K562 (cell line): ENCODE measurements at regions not wholly inside any gene's neighbourhood (a gene's known extent, or its start where the extent isn't known, plus 50 kb on each side); places are given as distances from the start of the nearest gene placed in this dataset.

Source experiments
- ATAC-seq: fragments of 200-7000 bp; cut with Tn5 transposase; 3 replicates; pipeline ENCODE4 v1.9.1; 2020; ENCODE audit warnings: moderate library complexity
- BruUV-seq: library from RNA; stranded (reverse); fragments of 400-500 nt; replicated peaks from 2 replicates; lab custom pipeline; 2021; lab: Mats Ljungman, UMichigan
- CTCF ChIA-PET: fragments of 300-600 bp; formaldehyde crosslinking; extraction: SDS; loops from one replicate; lab custom pipeline; 2021; ENCODE audit warnings: low intra/inter-chr PET ratio; lab: Yijun Ruan, JAX
- POLR2A ChIA-PET: fragments of 300-600, 350-650 bp; sonication (Branson Sonifier 250); formaldehyde crosslinking; extraction: SDS; loops from one replicate; lab custom pipeline; 2021; ENCODE audit warnings: antibody characterized with exemption, inconsistent platforms; lab: Yijun Ruan, JAX
- DNase-seq, 4 experiments: peaks; one replicate each; pipeline versions ENCODE4 v3.0.0 to v3.0.0-alpha.2; 2011 to 2018; ENCODE audit warnings: low spot score in 3 of 4, mixed read lengths in 3 of 4; ENCODE audit errors: extremely low read depth in 1 of 4
- FAIRE-seq: peaks from 2 replicates; lab custom pipeline; 2011; peaks lifted over from hg19 to GRCh38; lab: Jason Lieb, UNC
- H2AFZ ChIP-seq: 2 replicates; pipeline ENCODE4 v1.6.0; 2011; ENCODE audit warnings: low read depth, low read length, control low read depth, inconsistent platforms
- H3K27ac ChIP-seq: fragments of 200-600 bp; 3 replicates; pipeline ENCODE4 v1.8.0; 2011; ENCODE audit warnings: low read depth, mild to moderate bottlenecking, control low read depth, inconsistent platforms, low read length, moderate library complexity, mixed read lengths; ENCODE audit errors: extremely low read depth
- H3K27me3 ChIP-seq, 2 experiments: fragments of 300-600 bp in 1 of 2; 2 replicates in 1 of 2; 3 replicates in 1 of 2; pipeline versions ENCODE4 v1.6.0 to v1.8.0; 2011; ENCODE audit warnings: inconsistent platforms in 2 of 2, low read length in 2 of 2, mild to moderate bottlenecking in 1 of 2, mixed read lengths in 1 of 2, moderate library complexity in 1 of 2; ENCODE audit not compliant: control insufficient read depth in 2 of 2, insufficient read depth in 2 of 2
- H3K36me3 ChIP-seq: fragments of 300-600 bp; 3 replicates; pipeline ENCODE4 v1.8.0; 2011; ENCODE audit warnings: mild to moderate bottlenecking, low read length, inconsistent platforms; ENCODE audit not compliant: control insufficient read depth, insufficient read depth
- H3K4me1 ChIP-seq, 2 experiments: fragments of 200-600 bp in 1 of 2; replicated peaks in 1 of 2; 2 replicates in 1 of 2; 3 replicates in 1 of 2; pipeline versions ENCODE4 v1.5.1 to v1.8.0; 2011; ENCODE audit warnings: inconsistent platforms in 2 of 2, low read length in 2 of 2, mild to moderate bottlenecking in 1 of 2, mixed read lengths in 1 of 2, moderate library complexity in 1 of 2; ENCODE audit not compliant: control insufficient read depth in 2 of 2, insufficient read depth in 2 of 2
- H3K4me2 ChIP-seq: 2 replicates; pipeline ENCODE4 v1.6.1; 2011; ENCODE audit warnings: low read length, control low read depth, inconsistent platforms, mixed read lengths; ENCODE audit not compliant: insufficient read depth
- H3K4me3 ChIP-seq: fragments of 200-600 bp; sonication (generic), shearing (Covaris generic); 2 replicates; pipeline ENCODE4 v1.5.1; 2016; ENCODE audit warnings: control low read depth, inconsistent platforms
- H3K79me2 ChIP-seq: fragments of 200-600 bp; 3 replicates; pipeline ENCODE4 v1.8.0; 2011; ENCODE audit warnings: low read length, inconsistent platforms; ENCODE audit not compliant: control insufficient read depth, insufficient read depth
- H3K9ac ChIP-seq, 2 experiments: 2 replicates each; pipeline versions ENCODE4 v1.6.0 to v1.6.1; 2011; ENCODE audit warnings: low read depth in 2 of 2, low read length in 2 of 2, control low read depth in 1 of 2, inconsistent platforms in 1 of 2, mild to moderate bottlenecking in 1 of 2, mixed read lengths in 1 of 2; ENCODE audit not compliant: insufficient read depth in 1 of 2
- H3K9me1 ChIP-seq: one replicate; pipeline ENCODE4 v1.6.0; 2011; ENCODE audit warnings: inconsistent platforms, mild to moderate bottlenecking, low read length, moderate library complexity; ENCODE audit not compliant: control insufficient read depth, insufficient read depth
- H3K9me3 ChIP-seq: replicated peaks from 2 replicates; pipeline ENCODE4 v1.5.1; 2011; ENCODE audit warnings: low read depth, low read length, inconsistent platforms; ENCODE audit not compliant: control insufficient read depth, insufficient read depth
- H4K20me1 ChIP-seq: replicated peaks from 2 replicates; pipeline ENCODE4 v1.6.1; 2011; ENCODE audit warnings: low read length, inconsistent platforms, mixed read lengths; ENCODE audit not compliant: control insufficient read depth, insufficient read depth
- CREB5 ChIP-seq: fragments of 250-450 bp; sonication (Bioruptor Pico); IDR thresholded peaks from 2 replicates; pipeline ENCODE4 v1.5.0; 2020; ENCODE audit warnings: mild to moderate bottlenecking
- CTCF ChIP-seq, 3 experiments: IDR thresholded peaks in 2 of 3; conservative IDR thresholded peaks in 1 of 3; 2 replicates each; pipeline ENCODE4 v1.5.1; 2011 to 2012; ENCODE audit warnings: low read length in 3 of 3, mild to moderate bottlenecking in 3 of 3, control low read depth in 2 of 3, improper control_type of control experiment in 1 of 3, inconsistent platforms in 1 of 3, low read depth in 1 of 3, mixed read lengths in 1 of 3, moderate library complexity in 1 of 3; ENCODE audit not compliant: insufficient read depth in 2 of 3
- ETS2 ChIP-seq: IDR thresholded peaks from 2 replicates; pipeline ENCODE4 v1.6.1; 2016; ENCODE audit warnings: borderline replicate concordance, missing genetic modification characterization, mild to moderate bottlenecking, moderate library complexity, missing compliant biosample characterization; ENCODE audit not compliant: poor library complexity, severe bottlenecking
- FOSL1 ChIP-seq: fragments of 200-800 bp; sonication (Bioruptor generic); conservative IDR thresholded peaks from 2 replicates; pipeline ENCODE4 v1.6.1; 2016; ENCODE audit warnings: missing genetic modification characterization, missing compliant biosample characterization
- NR0B1 ChIP-seq: fragments of 450-650 bp; IDR thresholded peaks from one replicate; pipeline ENCODE4 v1.6.1; 2018; ENCODE audit warnings: mild to moderate bottlenecking, moderate library complexity; ENCODE audit not compliant: partially characterized antibody
- RBM25 ChIP-seq: fragments of 200-400 bp; formaldehyde crosslinking; IDR thresholded peaks from 2 replicates; pipeline ENCODE4 v1.6.1; 2018; ENCODE audit warnings: low read length, low read depth, moderate library complexity; ENCODE audit not compliant: severe bottlenecking
- SMARCA5 ChIP-seq: fragments of 450-650 bp; IDR thresholded peaks from 2 replicates; pipeline ENCODE4 v1.6.1; 2016
- SMARCE1 ChIP-seq: fragments of 450-650 bp; IDR thresholded peaks from 2 replicates; pipeline ENCODE4 v1.7.1; 2016; ENCODE audit warnings: mild to moderate bottlenecking
- SP2 ChIP-seq: IDR thresholded peaks from 2 replicates; pipeline ENCODE4 v1.6.1; 2011; ENCODE audit warnings: mild to moderate bottlenecking, low read depth, low read length, moderate library complexity; ENCODE audit not compliant: poor library complexity, severe bottlenecking; ENCODE audit errors: extremely low read depth
- SRSF7 ChIP-seq: fragments of 200-400 bp; formaldehyde crosslinking; optimal IDR thresholded peaks from 2 replicates; pipeline ENCODE3; 2017; ENCODE audit warnings: mild to moderate bottlenecking, low read depth, low read length
- TRIM25 ChIP-seq: fragments of 450-650 bp; IDR thresholded peaks from 2 replicates; pipeline ENCODE4 v1.7.0; 2016; ENCODE audit warnings: borderline replicate concordance
- TRIM28 ChIP-seq: fragments of 450-650 bp; IDR thresholded peaks from 2 replicates; pipeline ENCODE4 v1.6.1; 2017
- ZBTB43 ChIP-seq: sonication (generic); formaldehyde crosslinking; IDR thresholded peaks from 2 replicates; pipeline ENCODE4 v1.8.0; 2023; ENCODE audit warnings: mild to moderate bottlenecking, missing genetic modification reagents
- ZNF253 ChIP-seq: fragments of 250-450 bp; sonication (Bioruptor Pico); conservative IDR thresholded peaks from 2 replicates; pipeline ENCODE4 v1.6.1; 2021; ENCODE audit warnings: mild to moderate bottlenecking
- ZNF561 ChIP-seq: fragments of 450-650 bp; formaldehyde crosslinking; conservative IDR thresholded peaks from 2 replicates; pipeline ENCODE4 v1.4.0; 2020; ENCODE audit warnings: mild to moderate bottlenecking, moderate library complexity
- WGBS: fragments of 100-300 bp; shearing (Covaris generic); methylation state at CpG from one replicate; pipeline ENCODE4 v1.1.6; 2016; ENCODE audit warnings: low coverage, mixed read lengths; ENCODE audit not compliant: insufficient coverage; ENCODE audit errors: missing lambda C conversion rate; 5-methylcytosine and 5-hydroxymethylcytosine counted together
- in situ Hi-C: fragments of 300-500 bp; cut with MboI; formaldehyde crosslinking; loops from 4 replicates; pipeline ENCODE4 v1.15.0; 2018; ENCODE audit warnings: inconsistent platforms, mixed read lengths
- intact Hi-C: fragments of 100-400 bp; cut with micrococcal nuclease; formaldehyde crosslinking; loops from 2 replicates; pipeline ENCODE4 v1.14.2; 2022

GRCh38 chr13:80973721-80974120, 632.8 kb upstream of the SPRY2 start:
- H3K27me3 ChIP-seq: no peaks in the 10 kb centered on the region
- no peak overlapping the region for H2AFZ ChIP-seq
- H3K79me2 ChIP-seq: no peaks in the 10 kb centered on the region
- FAIRE-seq (no peak), DNase-seq (no peak), ATAC-seq (no peak)
- H3K4me2 ChIP-seq: no peak overlapping the region
- H4K20me1 ChIP-seq: no peaks in the 10 kb centered on the region
- ChIA-PET CTCF (no interaction called here), POLR2A (no interaction called here)
- no peak overlapping the region for H3K4me3 ChIP-seq
- in situ Hi-C loops (no loop called here), intact Hi-C loops (no loop called here)
- H3K27ac ChIP-seq: no peak overlapping the region
- WGBS: 6% methylated on average over 1 of the region's 2 CpGs
- H3K36me3 ChIP-seq: no peaks in the 10 kb centered on the region
- no peak overlapping the region for H3K9ac ChIP-seq
- H3K9me3 ChIP-seq: no peaks in the 10 kb centered on the region
- no TSS peak for BruUV-seq
- TF ChIP-seq NR0B1: no peak
- TF ChIP-seq TRIM28: no peak
- TF ChIP-seq RBM25: no peak
- no peak for TF ChIP-seq FOSL1 (tag)
- TF ChIP-seq SRSF7: no peak
- no peak for TF ChIP-seq SMARCE1
- TF ChIP-seq ZNF253 (CRISPR knock-in tag): no peak
- TF ChIP-seq TRIM25: no peak
- TF ChIP-seq ZBTB43 (CRISPR knock-in tag): no peak
- TF ChIP-seq SP2: no peak
- TF ChIP-seq CTCF (IDR thresholded peaks at IDR 0.05 in 2 of 3, conservative IDR thresholded peaks at IDR 0.05 in 1 of 3; ENCODE audit: insufficient read depth in 2 of 3, low read depth in 1 of 3, low read length in 3 of 3): no peak
- no peak for TF ChIP-seq ZNF561 (CRISPR knock-in tag)
- no peak for TF ChIP-seq CREB5 (CRISPR knock-in tag)
- TF ChIP-seq ETS2 (tag): no peak
- no peak for TF ChIP-seq SMARCA5
- H3K9me1 ChIP-seq: no peaks in the 10 kb centered on the region
- H3K4me1 ChIP-seq: no peaks in the 10 kb centered on the region
